ENCODE measurements at regions not wholly inside any gene's neighbourhood (a gene's known extent, or its start where the extent isn't known, plus 50 kb on each side); places are given as distances from the start of the nearest gene placed in this dataset.
A peak's percentile ranks its signal among the peaks of the same experiment; 100 is the strongest.

GRCh38 chr13:38618881-38619280 lies 68.0 kb upstream of the FREM2 start:
- no peak for TF ChIP-seq CTCF (IDR thresholded peaks at IDR 0.05; ENCODE audit: insufficient read depth, low read depth, low read length, missing control alignments)
- DNase-seq (ENCODE audit: low read depth), result no peak

DNA sequence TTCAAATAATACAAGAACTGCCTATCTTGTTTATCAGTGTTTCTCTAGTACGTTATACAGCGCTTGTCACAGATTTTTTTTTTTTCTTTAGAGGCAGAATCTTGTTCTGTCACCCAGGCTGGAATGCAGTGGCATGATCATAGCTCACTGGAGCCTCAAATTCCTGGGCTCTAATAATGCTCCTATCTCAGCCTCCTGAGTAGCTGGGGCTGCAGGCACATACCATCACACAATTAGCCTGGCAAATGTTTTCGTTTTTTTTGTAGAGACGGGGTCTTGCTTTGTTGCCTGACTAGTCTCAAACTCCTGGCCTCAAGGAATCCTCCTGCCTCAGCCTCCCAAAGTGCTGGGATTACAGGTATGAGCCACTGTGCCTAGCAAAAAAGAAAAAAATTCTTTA lies 66.0 kb upstream of the FREM2 start:
- DNase-seq (ENCODE audit: low read depth), result no peak
- no peak overlapping the region for H3K4me3 ChIP-seq (ENCODE audit: low read length)
- no peak for TF ChIP-seq CTCF (IDR thresholded peaks at IDR 0.05; ENCODE audit: insufficient read depth, low read depth, low read length, missing control alignments)

More at GRCh38 chr13:38618881-38619280, 68.0 kb upstream of the FREM2 start:
- no peak overlapping the region for H3K4me3 ChIP-seq (ENCODE audit: low read length)

GRCh38 chr13:38624822-38625221 lies 62.1 kb upstream of the FREM2 start:
- no peak for TF ChIP-seq CTCF (IDR thresholded peaks at IDR 0.05; ENCODE audit: insufficient read depth, low read depth, low read length, missing control alignments)
- DNase-seq (ENCODE audit: low read depth), result peak; percentile 36
- H3K4me3 ChIP-seq (ENCODE audit: low read length), result no peak overlapping the region

DNA sequence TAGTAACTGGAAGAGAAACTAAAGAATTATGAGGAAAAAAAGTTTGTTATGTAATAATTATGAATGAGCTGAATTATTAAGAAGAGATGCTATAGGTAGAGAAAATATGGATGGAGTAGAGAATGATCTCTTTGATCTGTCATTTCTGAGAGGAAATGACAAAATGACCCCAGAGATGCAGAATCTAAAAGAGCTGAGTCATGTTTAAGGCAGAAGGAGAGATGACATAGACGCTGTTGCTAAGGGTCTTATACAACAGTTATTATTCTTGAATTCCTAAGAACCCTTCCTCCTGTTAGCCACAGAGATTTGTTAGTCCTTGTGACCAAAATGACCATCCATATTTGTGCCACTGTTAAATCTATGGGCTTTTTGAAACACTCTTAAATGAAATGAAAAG lies 58.3 kb upstream of the FREM2 start:
- no peak for TF ChIP-seq CTCF (IDR thresholded peaks at IDR 0.05; ENCODE audit: insufficient read depth, low read depth, low read length, missing control alignments)
- DNase-seq (ENCODE audit: low read depth), result no peak
- H3K4me3 ChIP-seq (ENCODE audit: low read length), result no peak overlapping the region

- no peak for TF ChIP-seq CTCF (IDR thresholded peaks at IDR 0.05; ENCODE audit: insufficient read depth, low read depth, low read length, missing control alignments)
- no peak overlapping the region for H3K4me3 ChIP-seq (ENCODE audit: low read length)
- DNase-seq (ENCODE audit: low read depth), result peak; percentile 31
These were observed 56.1 kb upstream of the FREM2 start for GRCh38 chr13:38630780-38631179.

- no peak for TF ChIP-seq CTCF (IDR thresholded peaks at IDR 0.05; ENCODE audit: insufficient read depth, low read depth, low read length, missing control alignments)
- H3K4me3 ChIP-seq (ENCODE audit: low read length), result no peak overlapping the region
- no peak for DNase-seq (ENCODE audit: low read depth)
These were observed 51.8 kb upstream of the FREM2 start for GRCh38 chr13:38635030-38635429.

- H3K4me3 ChIP-seq (ENCODE audit: low read length), result no peak overlapping the region
- DNase-seq (ENCODE audit: low read depth), result no peak
- no peak for TF ChIP-seq CTCF (IDR thresholded peaks at IDR 0.05; ENCODE audit: insufficient read depth, low read depth, low read length, missing control alignments)
These were observed 50.8 kb upstream of the FREM2 start for GRCh38 chr13:38636073-38636472.
